Calu3 (cell line): ENCODE measurements at regions not wholly inside any gene's neighbourhood (a gene's known extent, or its start where the extent isn't known, plus 50 kb on each side); places are given as distances from the start of the nearest gene placed in this dataset.
A peak's percentile ranks its signal among the peaks of the same experiment; 100 is the strongest.

Experiments
- BruUV-seq: library from RNA; stranded (reverse); fragments of 400-500 nt; replicated peaks from 2 replicates; lab custom pipeline; 2021; lab: Mats Ljungman, UMichigan
- CTCF ChIA-PET: fragments of 300-600 bp; sonication (Branson Sonifier 250); formaldehyde crosslinking; loops from one replicate; lab custom pipeline; 2022; ENCODE audit warnings: antibody characterized with exemption; lab: Charles Lee
- DNase-seq: peaks from one replicate; pipeline ENCODE4 v3.0.0; 2022
- H3K27ac Mint-ChIP-seq: one replicate; pipeline ENCODE4 v1.8.0; 2022; ENCODE audit warnings: mixed read lengths; ENCODE audit not compliant: unreplicated experiment
- H3K27me3 Mint-ChIP-seq: one replicate; pipeline ENCODE4 v1.8.0; 2022; ENCODE audit warnings: mixed read lengths; ENCODE audit not compliant: unreplicated experiment
- H3K36me3 Mint-ChIP-seq: one replicate; pipeline ENCODE4 v1.8.0; 2022; ENCODE audit warnings: mild to moderate bottlenecking, moderate library complexity, mixed read lengths; ENCODE audit not compliant: insufficient read depth, unreplicated experiment
- H3K4me1 Mint-ChIP-seq: one replicate; pipeline ENCODE4 v1.8.0; 2022; ENCODE audit warnings: mild to moderate bottlenecking, low read depth, mixed read lengths; ENCODE audit not compliant: unreplicated experiment
- H3K4me3 Mint-ChIP-seq: one replicate; pipeline ENCODE4 v1.8.0; 2022; ENCODE audit warnings: mild to moderate bottlenecking, low read depth, moderate library complexity, mixed read lengths; ENCODE audit not compliant: unreplicated experiment
- H3K9me3 Mint-ChIP-seq: one replicate; pipeline ENCODE4 v1.8.0; 2022; ENCODE audit warnings: low read depth, mixed read lengths; ENCODE audit not compliant: unreplicated experiment
- intact Hi-C: fragments of 100-400 bp; cut with micrococcal nuclease; formaldehyde crosslinking; loops from one replicate; pipeline ENCODE4 v1.10.0; 2022; ENCODE audit not compliant: unreplicated experiment
- TF ChIP-seq, protein P1 (sequence below): fragments of 200-600 bp; IDR thresholded peaks from one replicate; pipeline ENCODE4 v1.8.0; 2022; ENCODE audit warnings: antibody characterized with exemption; ENCODE audit not compliant: unreplicated experiment

DNA sequence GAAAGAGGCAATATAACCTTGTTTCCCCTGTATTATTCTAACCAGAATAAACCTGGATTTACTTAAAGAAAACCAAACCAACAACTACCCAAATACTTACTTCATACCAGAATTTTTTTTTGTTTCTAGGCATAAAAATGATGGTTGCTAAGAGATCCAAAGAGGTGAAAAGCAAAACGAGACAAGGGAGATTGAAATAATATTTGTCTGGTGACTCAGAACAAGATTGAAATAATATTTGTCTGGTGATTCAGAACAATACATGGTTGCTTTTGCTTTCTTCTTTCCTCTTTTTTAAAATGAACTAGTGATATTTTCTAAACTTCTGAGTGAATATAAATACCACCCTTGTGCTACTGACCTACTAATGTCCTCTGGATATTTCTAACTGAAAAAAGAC, 592.9 kb downstream of the KCTD12 start:
- BruUV-seq: no TSS peak
- intact Hi-C loops: no loop called here
- Mint-ChIP-seq H3K27ac (no peak overlapping the region), H3K9me3 (no peaks in the 10 kb centered on the region), H3K27me3 (no peaks in the 10 kb centered on the region), H3K4me1 (no peaks in the 10 kb centered on the region), H3K4me3 (no peak overlapping the region), H3K36me3 (no peaks in the 10 kb centered on the region)
- TF ChIP-seq, protein P1, sequence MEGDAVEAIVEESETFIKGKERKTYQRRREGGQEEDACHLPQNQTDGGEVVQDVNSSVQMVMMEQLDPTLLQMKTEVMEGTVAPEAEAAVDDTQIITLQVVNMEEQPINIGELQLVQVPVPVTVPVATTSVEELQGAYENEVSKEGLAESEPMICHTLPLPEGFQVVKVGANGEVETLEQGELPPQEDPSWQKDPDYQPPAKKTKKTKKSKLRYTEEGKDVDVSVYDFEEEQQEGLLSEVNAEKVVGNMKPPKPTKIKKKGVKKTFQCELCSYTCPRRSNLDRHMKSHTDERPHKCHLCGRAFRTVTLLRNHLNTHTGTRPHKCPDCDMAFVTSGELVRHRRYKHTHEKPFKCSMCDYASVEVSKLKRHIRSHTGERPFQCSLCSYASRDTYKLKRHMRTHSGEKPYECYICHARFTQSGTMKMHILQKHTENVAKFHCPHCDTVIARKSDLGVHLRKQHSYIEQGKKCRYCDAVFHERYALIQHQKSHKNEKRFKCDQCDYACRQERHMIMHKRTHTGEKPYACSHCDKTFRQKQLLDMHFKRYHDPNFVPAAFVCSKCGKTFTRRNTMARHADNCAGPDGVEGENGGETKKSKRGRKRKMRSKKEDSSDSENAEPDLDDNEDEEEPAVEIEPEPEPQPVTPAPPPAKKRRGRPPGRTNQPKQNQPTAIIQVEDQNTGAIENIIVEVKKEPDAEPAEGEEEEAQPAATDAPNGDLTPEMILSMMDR: no peak
- CTCF ChIA-PET: interaction anchor here (0.7 kb wide), 1 partner anchor 22 kb away, joined by 3 read pairs; no protein-coding TSS in a partner anchor
- no peak for DNase-seq

DNA sequence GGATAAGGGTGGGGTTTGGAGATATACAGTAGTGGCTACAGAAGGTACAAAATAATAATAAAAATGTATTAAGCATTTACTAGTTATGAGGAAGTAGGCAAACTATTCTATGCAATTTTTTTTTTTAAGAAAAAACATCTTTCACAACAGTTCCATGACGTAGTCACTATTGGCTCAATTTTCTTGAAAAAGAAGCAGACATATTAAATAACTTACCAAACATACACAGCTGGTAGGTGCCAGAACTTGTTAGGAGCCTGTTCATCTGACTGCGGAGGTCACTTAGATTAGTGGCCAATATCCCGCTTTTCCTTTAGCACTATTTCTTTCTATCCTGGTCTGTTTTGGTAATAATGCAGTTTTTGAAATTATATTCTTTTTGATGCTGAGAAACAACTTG, 593.5 kb downstream of the KCTD12 start:
- Mint-ChIP-seq H3K9me3 (no peaks in the 10 kb centered on the region), H3K4me1 (no peaks in the 10 kb centered on the region), H3K4me3 (no peak overlapping the region), H3K27me3 (no peaks in the 10 kb centered on the region), H3K36me3 (no peaks in the 10 kb centered on the region), H3K27ac (peak overlapping the region; percentile 45)
- intact Hi-C loops: no loop called here
- no TSS peak for BruUV-seq
- no peak for DNase-seq
- TF ChIP-seq, protein P1: no peak
- CTCF ChIA-PET: no interaction called here

DNA sequence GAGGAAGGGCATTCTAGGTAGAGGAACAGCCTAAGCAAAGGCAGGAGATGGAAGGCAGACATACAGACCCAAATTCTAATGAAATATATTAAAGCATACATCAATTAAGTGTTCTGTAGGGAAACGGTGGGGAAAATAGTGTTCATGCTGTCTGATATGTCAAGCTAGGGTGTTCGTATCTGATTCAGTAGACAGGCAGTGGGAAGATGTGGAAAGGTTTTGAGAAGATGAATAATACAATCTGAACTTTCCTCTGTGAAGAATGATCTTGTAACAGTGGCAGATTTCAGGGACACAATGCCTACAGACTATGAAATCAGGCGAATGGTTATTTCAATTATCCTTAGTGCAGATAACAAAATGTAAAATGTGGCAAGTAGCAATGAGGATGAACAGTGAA, 594.2 kb downstream of the KCTD12 start:
- Mint-ChIP-seq H3K4me1 (no peaks in the 10 kb centered on the region), H3K27ac (peak overlapping the region; percentile 45), H3K4me3 (no peak overlapping the region), H3K36me3 (no peaks in the 10 kb centered on the region), H3K27me3 (no peaks in the 10 kb centered on the region), H3K9me3 (no peaks in the 10 kb centered on the region)
- intact Hi-C loops: no loop called here
- CTCF ChIA-PET: no interaction called here
- no TSS peak for BruUV-seq
- no peak for DNase-seq
- TF ChIP-seq, protein P1: no peak

DNA sequence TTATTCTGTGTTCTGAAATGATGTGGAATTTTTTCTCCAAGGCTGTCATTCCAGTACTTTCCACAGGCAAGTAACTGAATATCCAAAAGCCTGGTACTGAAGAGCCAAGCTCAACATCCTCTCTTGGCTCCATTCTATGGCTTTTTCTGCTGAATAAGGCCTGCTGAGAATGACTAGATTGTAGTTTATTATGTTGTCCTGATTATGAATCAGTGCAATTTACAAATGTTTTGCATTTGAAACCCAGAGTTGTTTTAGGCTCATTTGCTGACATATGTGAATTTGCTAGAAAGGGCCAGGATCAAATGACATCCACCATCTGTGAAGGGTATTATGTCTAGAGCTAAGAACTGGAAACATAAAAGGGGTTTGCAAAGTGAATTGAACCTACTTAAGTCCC, 596.6 kb downstream of the KCTD12 start:
- no peaks in the 10 kb centered on the region for H3K4me1 Mint-ChIP-seq
- no peaks in the 10 kb centered on the region for H3K27me3 Mint-ChIP-seq
- TF ChIP-seq, protein P1: no peak
- H3K4me3 Mint-ChIP-seq: no peak overlapping the region
- no TSS peak for BruUV-seq
- intact Hi-C loops: no loop called here
- H3K27ac Mint-ChIP-seq: no peak overlapping the region
- no peaks in the 10 kb centered on the region for H3K9me3 Mint-ChIP-seq
- no peaks in the 10 kb centered on the region for H3K36me3 Mint-ChIP-seq
- no peak for DNase-seq
- CTCF ChIA-PET: no interaction called here
